Parathyroid adenoma (tissue), 2 donors: ENCODE measurements at regions not wholly inside any gene's neighbourhood (a gene's known extent, or its start where the extent isn't known, plus 50 kb on each side); places are given as distances from the start of the nearest gene placed in this dataset.

Experiments used
- H2AFZ ChIP-seq: fragments of 300-600 bp; sonication (generic); one replicate; pipeline ENCODE4 v1.7.0; 2017; ENCODE audit warnings: antibody characterized with exemption, mild to moderate bottlenecking
- H3K27ac ChIP-seq: fragments of 300-600 bp; sonication (generic); one replicate; pipeline ENCODE4 v1.7.0; 2017
- H3K27me3 ChIP-seq: fragments of 300-600 bp; sonication (generic); one replicate; pipeline ENCODE4 v1.7.0; 2017; ENCODE audit warnings: low read length; ENCODE audit not compliant: control insufficient read depth, insufficient read depth
- H3K36me3 ChIP-seq: fragments of 300-600 bp; sonication (generic); one replicate; pipeline ENCODE4 v1.7.0; 2017; ENCODE audit warnings: low read length; ENCODE audit not compliant: control insufficient read depth, insufficient read depth
- H3K4me1 ChIP-seq: fragments of 300-600 bp; sonication (generic); one replicate; pipeline ENCODE4 v1.7.0; 2017; ENCODE audit warnings: control low read depth
- H3K4me2 ChIP-seq: fragments of 300-600 bp; sonication (generic); one replicate; pipeline ENCODE4 v1.7.0; 2017; ENCODE audit warnings: low read length
- H3K4me3 ChIP-seq: fragments of 300-600 bp; sonication (generic); one replicate; pipeline ENCODE4 v1.7.0; 2017; ENCODE audit warnings: low read depth, low read length
- H3K79me2 ChIP-seq: fragments of 300-600 bp; sonication (generic); one replicate; pipeline ENCODE4 v1.7.0; 2017; ENCODE audit warnings: control low read depth
- H3K9ac ChIP-seq: fragments of 300-600 bp; sonication (generic); one replicate; pipeline ENCODE4 v1.7.0; 2017; ENCODE audit warnings: mild to moderate bottlenecking
- H3K9me3 ChIP-seq: fragments of 300-600 bp; sonication (generic); one replicate; pipeline ENCODE4 v1.7.0; 2017; ENCODE audit warnings: low read length; ENCODE audit not compliant: control insufficient read depth
- CTCF ChIP-seq: fragments of 300-600 bp; sonication (generic); IDR thresholded peaks from one replicate; pipeline ENCODE4 v1.7.0; 2017; ENCODE audit warnings: antibody characterized with exemption, mild to moderate bottlenecking
- donor health status: primary hyperparathyroidism.

DNA sequence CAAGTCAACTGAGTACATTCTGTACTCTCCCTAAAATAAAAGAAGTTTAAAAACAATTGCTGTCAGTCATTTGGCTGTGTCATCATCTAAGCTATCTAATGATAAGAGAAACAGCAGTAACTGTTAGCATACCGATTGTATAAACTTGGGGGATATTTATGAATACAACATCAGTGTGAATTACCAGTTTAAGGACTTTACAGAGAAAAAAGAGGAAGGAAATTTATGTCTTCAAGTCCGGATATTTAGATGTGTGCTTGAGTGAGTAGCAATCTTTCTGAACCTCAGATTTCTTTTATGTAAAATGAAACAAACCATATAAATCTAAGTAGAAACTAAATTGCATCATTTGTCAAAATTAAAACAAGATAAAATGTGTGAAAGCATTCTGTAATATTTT, 1557.0 kb downstream of the MRPL39 start:
- H3K4me2 ChIP-seq, result no peak overlapping the region
- H3K9me3 ChIP-seq, result no peaks in the 10 kb centered on the region
- no peaks in the 10 kb centered on the region for H3K4me1 ChIP-seq
- H3K79me2 ChIP-seq, result no peaks in the 10 kb centered on the region
- H3K27me3 ChIP-seq, result no peaks in the 10 kb centered on the region
- no peaks in the 10 kb centered on the region for H3K36me3 ChIP-seq
- no peak for TF ChIP-seq CTCF
- H2AFZ ChIP-seq, result no peak overlapping the region
- H3K27ac ChIP-seq, result no peak overlapping the region
- H3K4me3 ChIP-seq, result no peak overlapping the region
- no peak overlapping the region for H3K9ac ChIP-seq

DNA sequence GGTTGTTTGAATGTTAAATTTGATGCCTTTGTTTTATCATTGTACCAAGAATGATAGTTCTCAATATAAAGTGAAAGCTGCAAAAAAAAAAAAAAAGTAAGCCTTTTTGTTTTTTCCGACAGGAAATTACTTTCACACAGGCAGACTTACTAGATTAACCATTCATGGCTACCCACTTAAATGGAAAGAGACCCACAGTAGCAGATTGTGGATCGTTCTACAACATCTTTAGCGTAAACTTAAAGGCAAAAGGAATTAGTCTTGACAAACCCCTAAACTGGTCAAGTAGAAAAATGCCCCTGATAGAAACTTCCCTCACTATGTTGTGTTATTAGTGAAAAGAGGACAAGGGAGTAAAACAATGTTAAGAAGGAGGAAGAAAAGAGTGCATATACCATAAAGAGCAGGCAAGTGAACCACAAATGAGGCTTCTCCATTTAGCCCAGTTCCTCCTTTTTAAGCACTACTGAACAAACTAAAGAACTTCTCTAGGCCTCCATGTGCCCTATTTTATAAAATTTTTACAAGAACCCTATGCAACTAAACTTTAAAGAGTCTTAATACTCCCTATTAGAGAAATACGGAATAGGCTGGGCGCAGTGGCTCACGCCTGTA, 1560.3 kb downstream of the MRPL39 start:
- H3K4me3 ChIP-seq, result no peak overlapping the region
- TF ChIP-seq CTCF, result no peak

DNA sequence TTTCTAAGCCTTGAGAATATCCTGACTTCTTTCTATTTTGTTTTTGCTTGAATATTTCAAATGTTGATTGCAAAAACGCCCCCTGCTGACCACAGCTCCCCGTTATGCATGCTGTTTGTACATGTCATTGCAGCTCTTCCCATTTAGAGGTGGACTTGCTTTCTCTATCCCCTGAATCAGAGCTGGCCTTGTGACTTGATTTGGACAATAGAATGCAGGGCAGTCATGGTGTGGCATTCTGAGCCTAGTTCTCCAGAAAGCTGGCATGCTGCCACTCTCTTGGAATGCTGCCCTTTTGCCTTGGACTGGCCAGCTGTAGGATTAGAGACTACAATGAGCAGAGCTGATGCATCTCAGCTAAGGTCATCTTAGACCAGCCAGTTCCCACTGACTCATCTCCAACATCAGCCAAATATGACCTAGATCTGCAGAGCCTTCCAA, 1561.5 kb downstream of the MRPL39 start:
- no peak for TF ChIP-seq CTCF
- H3K36me3 ChIP-seq, result no peaks in the 10 kb centered on the region

More for the DNA sequence above, 1560.3 kb downstream of the MRPL39 start:
- no peaks in the 10 kb centered on the region for H3K36me3 ChIP-seq
- no peak overlapping the region for H2AFZ ChIP-seq
- H3K27ac ChIP-seq, result no peak overlapping the region
- no peaks in the 10 kb centered on the region for H3K79me2 ChIP-seq
- H3K9ac ChIP-seq, result no peak overlapping the region
- H3K9me3 ChIP-seq, result no peaks in the 10 kb centered on the region
- H3K4me1 ChIP-seq, result no peaks in the 10 kb centered on the region
- H3K27me3 ChIP-seq, result no peaks in the 10 kb centered on the region
- H3K4me2 ChIP-seq, result no peak overlapping the region

DNA sequence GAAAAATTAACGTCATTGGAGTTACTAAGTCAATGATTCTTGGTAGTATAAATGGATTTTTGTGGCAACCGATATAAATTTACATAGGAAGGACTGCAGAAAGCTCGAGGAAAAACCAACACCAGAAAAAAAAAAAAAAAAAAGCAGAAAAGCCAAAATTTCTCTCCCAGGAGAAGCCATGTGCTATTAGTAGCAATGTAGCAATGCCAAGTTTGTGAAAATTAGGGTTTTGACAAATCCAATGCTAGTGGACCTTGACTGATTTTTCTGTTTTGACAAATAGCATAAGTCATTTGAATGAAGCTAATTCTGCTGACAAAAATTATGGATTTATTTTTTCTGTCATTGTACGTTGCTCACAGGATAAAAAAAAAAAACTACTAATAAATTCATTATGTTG, 1561.9 kb downstream of the MRPL39 start:
- Histone ChIP-seq H3K9ac (no peak overlapping the region), H3K4me3 (no peak overlapping the region), H3K27ac (no peak overlapping the region), H3K27me3 (no peaks in the 10 kb centered on the region), H3K4me1 (no peaks in the 10 kb centered on the region), H2AFZ (no peak overlapping the region), H3K79me2 (no peaks in the 10 kb centered on the region), H3K9me3 (no peaks in the 10 kb centered on the region), H3K4me2 (no peak overlapping the region), H3K36me3 (no peaks in the 10 kb centered on the region)
- TF ChIP-seq CTCF, result no peak

More for the DNA sequence above, 1561.5 kb downstream of the MRPL39 start:
- Histone ChIP-seq H3K27ac (no peak overlapping the region), H3K4me1 (no peaks in the 10 kb centered on the region), H3K9me3 (no peaks in the 10 kb centered on the region), H3K9ac (no peak overlapping the region), H3K27me3 (no peaks in the 10 kb centered on the region), H3K79me2 (no peaks in the 10 kb centered on the region), H2AFZ (no peak overlapping the region), H3K4me2 (no peak overlapping the region), H3K4me3 (no peak overlapping the region)

DNA sequence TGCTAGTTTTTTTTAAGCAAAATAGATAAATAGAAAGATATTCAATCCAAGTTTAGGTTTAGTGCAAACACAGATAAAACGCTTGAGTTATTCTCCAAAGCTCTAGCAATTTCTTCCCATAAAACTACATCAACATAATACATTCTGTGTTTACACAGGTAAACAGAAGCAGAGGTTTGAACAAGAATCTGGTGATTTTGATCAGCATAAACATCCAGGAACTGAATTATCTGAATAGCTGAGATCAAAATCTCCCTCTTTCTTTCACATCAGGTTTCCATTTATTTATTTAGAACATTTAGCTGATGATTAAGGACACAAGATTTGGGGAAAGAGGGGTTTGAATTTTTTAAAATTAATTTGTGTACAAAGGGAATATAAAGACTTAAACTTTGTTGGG, 1564.6 kb downstream of the MRPL39 start:
- Histone ChIP-seq H2AFZ (no peak overlapping the region), H3K4me1 (no peaks in the 10 kb centered on the region), H3K9ac (no peak overlapping the region), H3K36me3 (no peaks in the 10 kb centered on the region), H3K27ac (no peak overlapping the region), H3K79me2 (no peaks in the 10 kb centered on the region), H3K9me3 (no peaks in the 10 kb centered on the region), H3K4me2 (no peak overlapping the region), H3K27me3 (no peaks in the 10 kb centered on the region), H3K4me3 (no peak overlapping the region)
- TF ChIP-seq CTCF, result no peak
